GM18873 (cell line): ENCODE measurements at regions not wholly inside any gene's neighbourhood (a gene's known extent, or its start where the extent isn't known, plus 50 kb on each side); places are given as distances from the start of the nearest gene placed in this dataset.

Experiments
- ATAC-seq: cut with Tn5 transposase; IDR thresholded peaks from one replicate; pipeline ENCODE4 v1.9.1; 2021; ENCODE audit warnings: mild to moderate bottlenecking, moderate library complexity, moderate number of reproducible peaks; ENCODE audit not compliant: unreplicated experiment, low FRiP score

DNA sequence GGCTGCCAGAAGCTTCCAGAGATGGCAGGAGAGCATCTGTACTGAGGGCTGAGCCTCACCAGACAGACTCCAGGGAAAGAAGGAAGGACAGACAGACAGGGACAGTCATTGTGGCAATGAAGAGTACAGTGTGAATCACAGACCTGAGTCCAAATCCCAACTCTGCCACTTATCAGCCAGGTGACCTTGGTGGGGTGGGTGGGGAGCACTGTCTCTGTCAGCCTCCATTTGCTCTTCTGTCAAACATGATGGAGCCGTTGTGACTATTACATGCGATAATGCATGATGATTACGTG lies 85.9 kb upstream of the FSTL4 start:
- no peak for ATAC-seq

DNA sequence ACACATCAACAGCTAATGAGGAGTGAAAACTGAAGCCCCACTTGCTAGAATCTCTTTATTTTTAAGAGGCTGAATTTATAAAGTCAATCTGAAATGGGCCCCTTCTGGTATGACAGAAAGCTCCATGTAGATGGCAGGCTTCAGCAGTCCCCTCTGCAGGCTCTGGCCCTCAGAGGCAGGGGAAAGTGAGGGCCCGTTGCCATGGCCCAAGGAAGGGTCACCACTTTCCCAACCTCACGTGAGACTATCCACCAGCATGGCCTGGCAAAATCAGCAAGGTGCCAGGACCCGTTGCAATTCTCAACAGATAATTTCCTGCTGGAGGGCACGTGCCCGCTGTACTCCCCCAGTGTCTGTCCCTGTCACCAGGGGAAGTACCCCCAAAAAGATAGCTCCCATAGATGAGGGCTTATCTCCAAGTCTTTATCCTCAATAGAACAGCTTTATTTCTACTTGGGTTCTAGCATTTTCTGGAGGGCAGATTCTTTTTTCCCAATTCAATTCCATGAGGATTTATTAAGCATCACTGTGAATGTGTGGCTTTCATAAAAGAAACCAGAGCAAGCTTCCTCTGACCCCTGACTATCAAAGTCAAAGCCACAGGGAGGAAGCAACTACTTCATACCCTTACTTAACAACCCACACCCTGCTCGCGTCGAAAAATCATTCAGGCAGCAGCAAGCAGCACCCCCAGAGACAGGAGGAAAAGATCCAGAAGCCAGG lies 85.4 kb upstream of the FSTL4 start:
- ATAC-seq = no peak

DNA sequence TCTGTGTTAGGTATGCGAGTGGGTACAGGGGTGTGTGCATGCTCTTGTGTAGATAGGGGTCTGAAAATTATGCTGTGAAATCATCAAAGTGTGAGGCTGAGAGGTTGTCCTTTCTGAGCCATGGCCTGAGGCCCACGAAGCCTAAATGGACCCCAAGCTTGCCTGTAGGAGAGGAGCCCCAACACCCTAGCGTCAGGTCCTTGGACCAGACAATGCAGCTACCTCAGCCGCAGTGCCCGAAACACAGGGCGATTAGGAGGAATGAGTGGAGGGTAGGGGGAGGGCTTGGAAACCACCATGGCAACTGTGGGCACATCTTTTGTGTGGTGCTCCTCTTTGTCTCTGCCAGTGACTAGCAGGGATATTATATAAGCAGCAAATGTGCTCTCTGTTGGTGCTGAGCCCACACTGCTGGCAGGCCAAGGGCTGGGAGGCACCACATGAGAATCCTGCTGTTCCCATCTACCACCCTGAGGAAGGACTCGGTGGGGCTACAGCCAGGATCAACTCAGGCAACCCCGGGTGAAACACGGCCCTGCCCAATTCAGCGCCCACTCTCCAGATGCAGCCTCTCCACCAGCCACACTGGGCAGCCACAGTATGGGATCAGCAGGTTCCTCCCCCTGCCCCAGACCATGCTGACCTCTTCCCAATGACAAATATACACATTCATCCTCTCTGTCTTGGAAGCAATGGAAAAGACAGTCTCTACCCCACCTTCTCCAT lies 84.6 kb upstream of the FSTL4 start:
- ATAC-seq = no peak

DNA sequence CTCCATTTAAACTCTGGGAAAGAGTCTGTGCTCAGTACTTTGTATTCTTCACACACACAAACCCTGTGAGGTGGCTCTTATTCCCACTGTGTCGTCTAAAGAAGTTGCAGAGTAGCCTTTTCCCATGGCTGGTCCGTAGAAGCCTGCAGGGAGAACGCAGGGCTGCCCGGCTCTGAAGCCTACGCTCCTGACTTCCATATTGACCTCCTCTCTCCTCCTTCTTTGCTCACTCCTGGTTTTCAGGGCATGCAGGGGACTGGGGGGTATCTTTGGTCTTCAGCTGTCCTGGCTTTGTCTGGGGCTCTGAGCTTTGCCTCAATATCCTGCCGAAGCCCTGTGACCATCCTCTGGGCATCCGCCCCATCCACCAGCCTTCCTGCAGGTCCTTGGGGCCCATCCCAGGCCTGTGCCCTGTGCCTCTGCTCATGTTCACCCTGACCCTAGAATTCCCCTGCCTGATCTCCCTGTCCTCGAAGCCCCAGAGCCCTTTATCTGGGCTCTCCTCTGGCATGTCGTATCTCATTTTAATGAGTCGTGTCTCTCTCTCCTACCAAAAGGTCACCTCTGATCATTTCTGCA lies 83.8 kb upstream of the FSTL4 start:
- no peak for ATAC-seq

DNA sequence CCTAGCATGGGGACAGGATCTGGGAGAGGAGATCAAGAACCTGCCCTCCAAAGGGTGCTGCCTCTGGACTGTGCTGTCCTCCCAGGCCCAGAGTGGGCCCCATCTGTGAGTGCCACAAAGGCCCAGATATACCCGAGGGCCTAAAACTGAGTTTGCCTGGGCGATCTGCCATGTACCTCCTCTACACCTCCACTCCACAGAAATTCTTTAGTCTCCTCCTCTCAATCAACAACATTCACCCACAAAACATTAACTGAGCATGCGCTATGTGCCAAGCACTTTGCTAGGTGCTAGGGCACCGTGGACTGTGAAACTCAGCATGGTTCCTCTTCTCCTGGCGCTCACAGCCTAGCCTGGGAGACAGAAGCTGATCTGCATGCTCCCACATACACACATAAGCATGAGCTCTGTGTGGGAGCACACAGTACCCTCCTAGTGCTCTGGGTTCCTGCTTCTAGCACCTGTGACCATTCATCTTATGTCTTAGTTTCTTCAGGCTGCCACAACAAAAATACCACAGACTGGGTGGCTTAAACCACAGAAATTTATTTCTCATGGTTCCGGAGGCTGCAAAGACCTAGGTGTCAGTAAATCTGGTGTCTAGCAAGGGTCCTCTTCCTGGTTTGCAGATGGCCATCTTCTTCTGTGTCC lies 82.0 kb upstream of the FSTL4 start:
- ATAC-seq = no peak

DNA sequence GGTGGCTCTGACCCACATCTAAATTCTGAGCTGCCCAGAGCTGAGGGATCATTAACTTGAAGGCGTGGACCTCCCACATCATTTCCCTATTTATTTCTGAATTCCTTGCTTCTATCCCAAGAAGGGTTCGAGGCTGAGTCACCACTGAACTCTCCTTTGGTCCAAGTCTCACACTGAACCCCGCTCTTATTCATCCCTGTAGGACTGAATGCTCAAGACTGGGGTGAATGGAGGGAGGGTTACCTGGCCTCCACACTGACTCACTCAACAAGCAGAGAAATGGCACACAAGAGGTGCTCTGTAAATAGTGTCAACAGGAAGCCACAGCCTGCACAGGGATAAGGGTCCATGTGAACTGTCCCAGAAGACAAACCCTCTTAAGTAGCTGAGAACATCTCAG lies 79.1 kb upstream of the FSTL4 start:
- no peak for ATAC-seq

DNA sequence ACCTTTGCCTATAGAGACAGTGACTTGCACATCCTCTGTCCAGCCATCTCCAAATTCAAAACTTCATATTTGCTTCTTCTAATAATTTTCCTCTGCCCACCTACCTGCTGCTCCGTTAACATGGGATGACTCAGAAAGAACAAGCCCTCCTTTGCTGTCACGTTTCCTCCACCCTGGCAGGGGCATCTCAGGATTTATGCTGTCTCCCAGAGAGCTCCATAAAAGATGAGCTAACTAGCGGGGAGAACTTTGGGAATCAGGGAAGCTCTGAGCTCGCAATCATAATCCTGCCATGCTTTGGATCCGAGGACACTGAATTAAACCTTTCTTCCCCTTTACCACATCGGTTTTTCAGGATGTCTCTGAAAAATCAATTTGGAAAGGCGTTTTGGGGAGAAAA lies 78.4 kb upstream of the FSTL4 start:
- ATAC-seq = no peak

DNA sequence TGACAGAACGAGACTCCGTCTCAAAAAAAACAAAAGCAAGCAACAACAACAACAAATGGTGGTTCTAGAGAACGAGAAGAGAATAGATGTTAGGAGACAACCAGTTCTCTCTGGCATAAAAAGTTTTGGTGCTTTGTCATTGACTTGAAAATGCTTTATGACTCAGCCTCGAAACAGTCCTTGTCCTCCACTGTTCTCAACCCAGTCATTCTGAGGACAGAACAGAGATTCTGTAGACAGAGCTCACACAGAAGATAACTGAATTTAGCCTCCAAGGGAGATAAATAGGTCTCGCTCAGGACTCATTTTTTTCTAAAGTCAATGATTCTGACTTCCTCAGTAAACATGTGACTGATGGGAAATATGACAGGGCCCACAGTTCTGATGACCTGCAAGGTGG lies 76.0 kb upstream of the FSTL4 start:
- no peak for ATAC-seq

DNA sequence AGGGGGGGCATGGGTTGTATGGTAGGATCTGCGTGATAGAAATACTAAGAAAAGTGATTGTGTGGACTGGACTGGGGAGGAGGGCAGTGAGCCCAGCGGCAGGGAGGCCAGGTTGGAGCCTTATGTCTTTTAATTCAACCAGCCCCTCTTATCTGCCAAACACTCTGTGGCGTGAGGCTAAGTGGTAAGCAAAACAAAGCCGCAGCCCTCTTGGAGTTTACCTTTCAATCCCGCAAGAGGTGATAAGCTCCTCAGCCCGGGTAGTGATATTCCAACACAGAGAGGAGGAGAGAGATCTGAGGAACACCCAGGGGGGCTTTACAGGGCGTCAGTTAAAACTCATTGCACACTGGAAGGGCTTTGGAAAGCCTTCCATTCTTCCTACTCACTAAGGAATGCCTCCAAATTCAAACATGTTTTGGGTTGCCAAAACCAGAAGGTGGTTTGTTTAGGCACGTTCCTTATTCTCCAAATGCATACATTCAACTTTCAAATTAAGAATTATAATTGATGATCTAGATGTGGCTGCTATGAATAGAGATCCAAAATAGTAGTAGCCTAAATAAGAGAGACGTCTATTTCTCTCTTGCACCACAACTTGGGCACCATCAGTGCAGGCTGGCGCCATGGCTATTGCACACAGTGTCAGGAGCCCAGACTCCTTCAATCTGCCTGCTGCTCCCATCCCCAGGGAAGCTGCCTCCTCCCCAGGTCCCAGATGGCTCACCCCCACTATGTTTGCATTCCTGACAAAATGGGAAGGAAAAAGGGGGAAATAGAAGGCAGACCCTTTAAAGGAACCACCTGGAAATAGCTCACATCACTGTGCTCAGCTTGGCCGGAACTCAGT lies 75.1 kb upstream of the FSTL4 start:
- no peak for ATAC-seq

DNA sequence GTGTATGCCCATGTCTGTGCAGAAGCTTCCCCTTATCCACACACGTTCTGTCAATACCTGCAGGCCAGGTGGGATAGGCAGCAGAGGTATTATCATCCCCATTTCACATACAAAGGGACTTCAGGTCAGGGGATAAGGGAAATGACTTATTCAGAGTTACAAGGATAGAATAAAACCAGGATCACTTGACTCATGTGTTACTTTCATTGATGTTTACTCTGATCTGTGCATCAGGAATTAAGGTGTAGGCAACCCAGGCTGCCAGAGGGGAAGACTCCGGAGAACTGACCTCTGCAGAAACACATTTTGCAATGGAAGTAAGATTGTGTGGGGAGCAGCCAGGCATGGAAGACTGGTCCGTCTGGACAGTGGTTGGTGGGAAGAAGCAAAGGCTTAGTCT lies 74.2 kb upstream of the FSTL4 start:
- no peak for ATAC-seq

DNA sequence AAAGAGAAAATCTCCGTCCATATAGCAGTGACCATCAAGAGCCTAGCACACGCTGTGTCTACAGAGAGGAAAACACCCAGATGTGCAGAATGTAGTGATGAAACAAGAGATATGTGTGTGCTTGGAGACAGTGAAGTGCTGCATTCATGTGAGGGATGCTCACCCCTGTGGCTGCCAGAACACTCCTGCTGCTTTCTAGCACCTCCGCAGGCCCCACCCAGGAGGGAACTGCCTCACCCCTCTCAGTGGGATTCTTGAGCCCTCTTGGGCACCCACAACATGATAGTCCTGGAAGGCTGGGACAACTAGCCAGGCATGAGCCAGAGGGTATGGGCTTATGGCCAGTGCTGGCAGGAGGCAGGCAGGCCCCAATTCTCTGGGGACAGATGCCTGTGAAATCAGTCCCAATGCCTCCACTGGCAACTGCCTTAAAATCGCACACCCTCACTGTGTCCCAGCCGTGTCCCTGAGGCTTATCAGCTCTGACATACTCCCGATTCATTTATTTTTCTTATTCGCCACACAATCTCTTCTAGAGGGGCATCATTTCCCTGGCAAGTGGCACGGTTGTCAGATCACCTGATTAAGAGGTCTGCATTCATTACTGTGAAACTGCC lies 73.2 kb upstream of the FSTL4 start:
- ATAC-seq = no peak

DNA sequence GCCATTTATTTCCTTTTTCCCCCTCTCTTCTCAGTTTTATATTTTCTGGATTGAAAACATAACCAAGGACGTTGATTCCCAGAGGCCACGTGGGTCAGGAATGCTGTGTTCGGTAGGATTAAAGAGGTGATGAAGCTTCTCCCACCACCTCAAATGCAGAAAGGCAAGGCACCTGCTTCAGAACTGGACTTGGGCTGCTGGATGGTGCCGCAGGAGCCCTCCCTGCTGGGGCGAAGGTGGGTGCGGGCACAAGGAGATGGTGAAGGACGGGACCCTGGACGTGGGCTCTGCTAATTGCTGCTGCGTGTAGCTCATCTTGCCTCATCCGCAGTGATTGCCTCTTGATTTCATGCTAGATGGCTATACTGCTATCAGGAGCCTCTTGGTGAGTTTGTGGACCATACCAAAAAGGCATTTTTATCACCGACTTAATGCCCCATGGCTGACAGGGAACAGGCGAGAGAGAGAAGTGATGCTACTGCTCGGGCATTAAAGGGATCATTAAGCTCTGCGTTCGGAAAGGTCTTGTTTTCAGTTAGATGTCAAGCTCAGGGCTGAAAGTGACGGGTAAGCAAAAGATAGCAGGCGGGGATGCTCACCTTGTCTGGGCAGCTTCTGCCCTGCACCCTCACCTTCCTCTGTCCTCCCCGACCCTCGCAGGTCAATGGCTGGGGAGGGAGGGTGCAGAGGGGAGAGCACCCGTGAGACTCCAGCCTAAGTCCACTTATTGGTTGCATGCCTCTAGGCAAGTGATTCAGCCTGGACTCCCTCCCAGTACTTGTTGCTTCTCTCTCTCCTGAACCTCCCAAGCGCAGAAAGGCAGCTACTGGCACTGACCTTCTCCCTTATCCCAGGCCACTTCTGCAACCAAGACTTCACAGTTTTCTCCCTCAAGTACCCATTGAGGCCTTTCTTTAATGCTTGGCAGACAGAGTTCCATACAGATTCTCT lies 71.6 kb upstream of the FSTL4 start:
- no peak for ATAC-seq

DNA sequence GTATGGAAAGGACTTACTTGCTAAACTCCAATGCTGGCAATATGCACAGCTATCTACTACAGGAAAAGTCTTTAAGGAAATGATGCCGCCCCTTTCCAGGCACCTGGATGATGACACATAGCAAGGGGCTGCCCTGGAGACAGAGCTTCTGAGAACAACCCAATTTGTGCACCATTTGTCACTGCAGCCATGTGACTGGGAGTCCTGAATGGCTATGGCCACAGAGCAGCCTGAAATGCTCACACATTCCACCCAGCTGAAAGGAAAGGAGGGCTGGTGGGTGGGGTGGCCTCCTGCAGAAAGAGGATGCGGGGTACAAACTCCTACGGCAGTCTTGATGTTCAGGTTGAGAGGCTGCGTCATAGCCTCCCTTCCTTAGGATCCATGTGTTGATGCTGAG lies 70.1 kb upstream of the FSTL4 start:
- ATAC-seq = no peak

DNA sequence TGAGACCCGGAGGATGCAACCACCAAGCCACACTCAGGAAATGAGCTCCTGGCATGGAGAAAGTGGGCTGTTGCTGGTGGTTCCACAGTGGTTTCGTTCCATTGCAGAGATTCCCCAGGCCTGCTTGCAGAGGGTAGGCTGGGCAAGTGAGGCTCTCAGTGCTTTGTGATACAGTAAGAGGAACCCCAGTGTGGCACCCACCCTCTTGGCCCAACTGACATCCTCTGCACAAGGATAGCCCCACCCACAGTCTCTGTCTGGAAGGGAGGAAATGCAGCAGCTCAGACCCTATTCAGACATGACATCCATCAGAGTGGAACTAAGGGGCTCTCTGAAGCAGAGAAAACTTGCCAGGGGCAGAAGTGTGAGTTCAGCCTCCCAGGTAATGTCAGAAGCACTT lies 69.6 kb upstream of the FSTL4 start:
- no peak for ATAC-seq

DNA sequence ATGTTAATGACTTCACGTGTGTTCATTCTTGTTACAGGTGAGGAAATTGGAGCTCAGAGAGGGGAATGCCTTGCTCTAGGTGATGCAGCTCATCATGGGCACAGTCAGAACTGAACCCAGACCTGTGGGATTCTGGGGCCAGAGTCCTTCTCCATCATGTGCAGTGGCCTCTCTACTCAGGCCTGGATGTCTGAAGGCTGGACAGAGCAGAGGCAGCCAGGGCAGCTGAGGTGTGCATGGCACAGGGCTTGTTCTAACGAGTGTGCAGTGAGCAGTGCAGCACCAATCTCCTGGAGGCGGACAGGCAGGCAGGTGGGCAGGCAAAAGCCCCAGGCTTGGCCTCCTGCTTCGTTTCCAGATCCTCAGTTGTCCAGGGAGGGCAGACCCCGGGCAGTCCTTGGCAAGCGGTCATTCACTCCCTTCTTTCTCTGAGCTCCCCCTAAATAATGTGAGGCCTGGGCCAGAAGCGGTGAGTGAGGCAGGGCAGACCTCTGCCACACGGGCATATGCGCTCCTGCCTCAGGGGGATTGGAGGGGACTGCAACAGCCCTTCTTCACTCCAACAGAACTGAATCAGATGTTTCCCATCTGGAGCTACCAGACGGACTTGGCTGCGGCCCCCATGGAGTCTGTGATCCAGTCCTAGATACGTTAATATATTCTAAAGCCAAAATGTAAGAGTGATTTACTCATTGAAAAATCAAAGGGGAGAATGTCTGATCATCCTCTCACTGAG lies 68.7 kb upstream of the FSTL4 start:
- ATAC-seq = no peak

DNA sequence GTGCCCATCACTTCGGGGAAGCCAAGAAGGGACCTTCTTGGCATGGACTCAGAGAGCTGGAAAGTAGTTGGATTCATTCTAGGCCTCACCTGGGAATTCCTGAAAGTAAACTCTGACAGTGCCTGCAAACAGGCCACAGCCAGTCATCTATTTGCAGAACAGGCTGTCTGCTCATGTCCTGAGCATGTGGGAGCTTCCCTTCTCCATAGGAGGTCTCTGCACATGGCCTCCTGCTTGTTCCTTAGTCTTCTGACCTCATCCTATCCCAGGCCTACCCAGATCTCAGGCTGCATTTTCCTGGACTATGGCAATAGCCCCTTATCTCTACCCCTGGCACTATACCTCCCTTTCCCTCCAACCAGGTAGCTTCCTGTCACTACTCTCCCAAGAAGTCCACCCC lies 67.2 kb upstream of the FSTL4 start:
- no peak for ATAC-seq

DNA sequence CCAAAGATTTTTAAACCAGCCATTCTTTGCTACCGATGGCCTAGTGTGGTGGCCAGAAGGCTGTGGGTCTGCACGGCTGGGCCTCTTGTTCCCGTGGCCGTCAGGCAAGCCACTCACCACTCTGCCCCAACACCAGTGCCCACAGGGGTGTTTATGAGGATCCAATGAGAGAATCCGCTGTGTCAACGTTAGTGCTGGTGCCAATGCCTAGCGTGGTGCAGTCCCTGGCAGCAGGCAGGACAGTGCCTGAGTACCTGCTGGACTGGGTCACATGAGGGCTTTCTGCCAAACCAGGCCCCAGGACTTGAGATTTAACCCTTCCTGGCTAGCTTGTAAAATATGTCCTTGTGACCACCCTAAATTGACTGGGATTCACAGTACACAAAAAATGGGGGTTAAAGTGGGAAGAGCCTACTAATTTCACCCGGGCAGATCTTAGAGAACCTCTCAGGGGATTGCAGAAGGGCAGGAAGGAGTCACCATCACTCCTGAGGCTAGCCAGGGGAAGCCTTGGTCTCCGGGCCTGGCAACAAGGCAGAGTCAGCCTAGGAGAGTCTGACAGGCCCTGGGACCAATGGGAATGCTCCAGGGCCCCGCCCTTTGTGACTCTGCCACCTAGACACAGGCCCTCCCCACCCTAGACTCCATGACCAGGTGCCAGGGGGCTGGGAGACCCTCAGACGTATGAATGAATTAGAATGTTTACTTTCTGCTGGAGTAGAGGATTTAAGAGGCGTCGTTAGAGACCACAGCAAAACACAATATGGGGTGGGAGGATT lies 63.2 kb upstream of the FSTL4 start:
- ATAC-seq = no peak

DNA sequence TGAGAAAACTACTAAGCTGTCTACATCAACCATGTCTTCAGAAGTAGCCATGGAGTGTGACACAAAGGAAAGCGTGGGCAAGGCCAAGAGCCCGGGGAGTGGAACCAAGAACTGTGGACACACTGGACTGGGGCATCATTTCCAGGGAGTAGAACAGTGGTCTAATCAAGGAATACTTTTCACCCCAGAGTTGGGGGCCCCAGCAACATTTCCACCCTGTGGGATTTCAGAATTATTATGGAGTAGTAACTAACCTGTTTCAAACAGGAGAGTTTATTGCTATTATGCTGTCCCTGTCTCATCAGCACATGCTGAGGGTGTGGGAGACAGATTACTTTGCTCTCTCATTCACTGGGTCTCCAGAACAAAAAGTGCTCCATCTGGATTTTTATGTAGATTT lies 58.0 kb upstream of the FSTL4 start:
- no peak for ATAC-seq
